ENCODE measurements at regions not wholly inside any gene's neighbourhood (a gene's known extent, or its start where the extent isn't known, plus 50 kb on each side); places are given as distances from the start of the nearest gene placed in this dataset.

GRCh38 chr4:149952716-149953115 lies 125.5 kb upstream of the DCLK2 start:
- Mint-ChIP-seq H3K36me3 (ENCODE audit: insufficient read depth) (no peaks in the 10 kb centered on the region), H3K4me3 (ENCODE audit: low read depth) (no peak overlapping the region), H3K9me3 (ENCODE audit: low read depth) (no peaks in the 10 kb centered on the region), H3K4me1 (ENCODE audit: low read depth) (peaks cover 6% of the 10 kb centered on the region), H3K27me3 (no peaks in the 10 kb centered on the region), H3K27ac (no peak overlapping the region)
- TF ChIP-seq CTCF (IDR thresholded peaks at IDR 0.05; ENCODE audit: unreplicated experiment) = no peak
- no peak for DNase-seq (ENCODE audit: low spot score, unreplicated experiment)

DNA sequence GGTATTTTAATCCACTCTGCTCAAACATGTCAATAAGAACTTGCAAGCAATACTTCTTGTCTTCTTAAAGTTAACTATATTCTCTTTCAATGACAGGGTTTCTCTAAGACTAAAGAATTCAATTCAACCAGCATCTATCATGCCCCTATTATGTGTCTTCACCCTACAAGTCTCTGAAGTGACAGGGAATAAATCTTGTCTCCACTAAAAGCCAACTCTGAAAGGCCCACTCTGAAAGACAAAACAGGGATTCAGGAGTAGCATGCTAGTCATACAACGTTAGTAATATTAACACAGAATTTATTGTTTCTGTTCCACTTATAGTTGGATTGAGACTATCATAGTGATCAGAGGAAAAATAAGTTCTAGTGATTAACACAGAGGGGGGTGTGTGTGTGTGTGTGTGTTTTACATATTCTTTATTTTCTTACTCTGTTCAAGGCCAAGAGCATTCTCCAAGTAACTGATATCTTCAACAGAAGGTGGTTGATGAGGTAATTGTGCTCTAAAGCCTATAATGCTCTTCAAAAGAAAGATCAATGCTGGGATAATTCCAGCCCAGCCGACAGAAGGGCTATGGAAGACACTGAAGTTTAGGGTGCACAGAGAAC lies 122.4 kb upstream of the DCLK2 start:
- no peaks in the 10 kb centered on the region for H3K9me3 Mint-ChIP-seq (ENCODE audit: low read depth)
- no peaks in the 10 kb centered on the region for H3K27me3 Mint-ChIP-seq
- no peak overlapping the region for H3K4me3 Mint-ChIP-seq (ENCODE audit: low read depth)
- peaks cover 2% of the 10 kb centered on the region for H3K4me1 Mint-ChIP-seq (ENCODE audit: low read depth)
- no peak overlapping the region for H3K27ac Mint-ChIP-seq
- TF ChIP-seq CTCF (IDR thresholded peaks at IDR 0.05; ENCODE audit: unreplicated experiment) = no peak
- no peaks in the 10 kb centered on the region for H3K36me3 Mint-ChIP-seq (ENCODE audit: insufficient read depth)
- DNase-seq (ENCODE audit: low spot score, unreplicated experiment) = no peak

DNA sequence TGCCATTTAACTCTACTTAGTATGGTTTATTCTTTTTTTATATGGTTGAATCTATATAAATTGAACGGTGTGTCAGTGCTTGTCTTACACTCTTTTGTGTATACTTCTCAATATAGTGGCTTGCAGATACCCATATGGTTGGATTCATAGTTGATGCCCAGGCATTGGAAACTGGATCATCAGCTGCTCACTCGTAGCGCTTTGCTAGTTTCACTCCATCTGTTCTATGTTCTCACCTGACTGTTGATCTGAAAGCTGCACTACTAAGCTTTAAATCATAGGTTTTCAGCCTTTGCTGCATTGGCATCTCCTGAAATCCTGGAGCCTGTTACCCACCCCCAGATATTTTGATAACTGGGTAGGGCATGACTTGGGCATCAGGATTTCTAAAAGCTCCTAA lies 121.6 kb upstream of the DCLK2 start:
- H3K4me1 Mint-ChIP-seq (ENCODE audit: low read depth) = no peaks in the 10 kb centered on the region
- no peaks in the 10 kb centered on the region for H3K9me3 Mint-ChIP-seq (ENCODE audit: low read depth)
- no peaks in the 10 kb centered on the region for H3K36me3 Mint-ChIP-seq (ENCODE audit: insufficient read depth)
- DNase-seq (ENCODE audit: low spot score, unreplicated experiment) = no peak
- no peaks in the 10 kb centered on the region for H3K27me3 Mint-ChIP-seq
- no peak for TF ChIP-seq CTCF (IDR thresholded peaks at IDR 0.05; ENCODE audit: unreplicated experiment)
- no peak overlapping the region for H3K27ac Mint-ChIP-seq
- H3K4me3 Mint-ChIP-seq (ENCODE audit: low read depth) = no peak overlapping the region

DNA sequence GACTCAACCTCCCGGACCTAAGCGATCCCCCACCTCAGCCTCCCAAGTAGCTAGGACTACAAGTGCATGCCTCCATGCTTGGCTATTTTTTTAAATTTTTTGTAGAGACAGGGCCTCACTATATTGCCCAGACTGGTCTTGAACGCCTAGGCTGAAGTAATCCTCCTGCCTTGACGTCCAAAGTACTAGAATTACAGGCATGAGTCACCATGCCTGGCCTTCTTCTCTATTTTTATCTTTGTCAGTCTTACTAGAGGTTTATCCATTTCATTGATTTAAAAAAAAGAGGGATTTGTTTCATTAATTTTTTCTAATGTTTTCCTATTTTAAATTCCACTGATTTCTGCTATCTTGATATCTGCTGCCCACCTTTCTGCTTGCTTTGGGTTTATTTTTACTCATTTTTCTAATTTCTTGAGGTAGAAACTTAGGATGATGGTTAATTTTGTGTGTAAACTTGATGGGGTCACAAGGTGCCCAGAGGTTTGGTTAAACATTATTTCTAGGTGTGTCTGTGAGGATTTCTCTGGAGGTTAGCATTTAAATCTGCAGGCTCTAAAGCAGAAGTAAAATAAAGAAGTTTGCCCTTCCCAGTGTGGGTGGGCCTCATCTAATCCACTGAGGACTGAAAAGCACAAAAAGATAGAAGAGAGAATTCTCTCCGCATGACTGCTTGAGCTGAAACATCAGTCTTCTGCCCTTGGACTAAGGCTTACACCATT lies 116.2 kb upstream of the DCLK2 start:
- Mint-ChIP-seq H3K27ac (no peak overlapping the region), H3K9me3 (ENCODE audit: low read depth) (no peaks in the 10 kb centered on the region), H3K36me3 (ENCODE audit: insufficient read depth) (no peaks in the 10 kb centered on the region), H3K4me1 (ENCODE audit: low read depth) (peaks cover 4% of the 10 kb centered on the region), H3K27me3 (no peaks in the 10 kb centered on the region), H3K4me3 (ENCODE audit: low read depth) (no peak overlapping the region)
- no peak for TF ChIP-seq CTCF (IDR thresholded peaks at IDR 0.05; ENCODE audit: unreplicated experiment)
- DNase-seq (ENCODE audit: low spot score, unreplicated experiment) = no peak

GRCh38 chr4:149964001-149964796 lies 114.0 kb upstream of the DCLK2 start:
- Mint-ChIP-seq H3K9me3 (ENCODE audit: low read depth) (no peaks in the 10 kb centered on the region), H3K4me1 (ENCODE audit: low read depth) (peaks cover 4% of the 10 kb centered on the region), H3K4me3 (ENCODE audit: low read depth) (no peak overlapping the region), H3K27me3 (no peaks in the 10 kb centered on the region), H3K36me3 (ENCODE audit: insufficient read depth) (no peaks in the 10 kb centered on the region), H3K27ac (no peak overlapping the region)
- no peak for TF ChIP-seq CTCF (IDR thresholded peaks at IDR 0.05; ENCODE audit: unreplicated experiment)
- DNase-seq (ENCODE audit: low spot score, unreplicated experiment) = no peak
